Endothelial cell of umbilical vein (primary cell): ENCODE measurements at regions not wholly inside any gene's neighbourhood (a gene's known extent, or its start where the extent isn't known, plus 50 kb on each side); places are given as distances from the start of the nearest gene placed in this dataset.

ENCODE experiments used
- BruUV-seq: library from RNA; stranded (reverse); fragments of 400-500 nt; replicated peaks from 2 replicates; lab custom pipeline; 2021; lab: Mats Ljungman, UMichigan
- CTCF ChIA-PET: fragments of 300-600, 350-600 bp; sonication (Branson Sonifier 250); formaldehyde crosslinking; loops from one replicate; lab custom pipeline; 2021; ENCODE audit warnings: antibody characterized with exemption, inconsistent platforms; lab: Charles Lee
- POLR2A ChIA-PET: fragments of 300-600, 350-600 bp; sonication (Branson Sonifier 250); formaldehyde crosslinking; loops from one replicate; lab custom pipeline; 2021; ENCODE audit warnings: antibody characterized with exemption, inconsistent platforms; lab: Charles Lee
- DNase-seq: peaks from one replicate; pipeline ENCODE4 v3.0.0-alpha.2; 2011; ENCODE audit warnings: low read depth, low spot score
- FAIRE-seq: peaks from 2 replicates; lab custom pipeline; 2011; peaks lifted over from hg19 to GRCh38; lab: Jason Lieb, UNC
- H2AFZ ChIP-seq: 2 replicates; pipeline ENCODE4 v1.6.0; 2012; ENCODE audit warnings: low read depth, low read length, control low read depth, inconsistent platforms
- H3K27ac ChIP-seq: 2 replicates; pipeline ENCODE4 v1.5.1; 2011; ENCODE audit warnings: low read depth, mild to moderate bottlenecking, control low read depth, low read length, moderate library complexity; ENCODE audit not compliant: insufficient read depth
- H3K27me3 ChIP-seq, 2 experiments: 2 replicates each; pipeline versions ENCODE4 v1.6.0 to v1.6.1; 2011; ENCODE audit warnings: low read length in 2 of 2, mixed read lengths in 1 of 2; ENCODE audit not compliant: control insufficient read depth in 2 of 2, insufficient read depth in 2 of 2
- H3K36me3 ChIP-seq, 2 experiments: 2 replicates in 1 of 2; 3 replicates in 1 of 2; pipeline ENCODE4 v1.5.1; 2011; ENCODE audit warnings: low read length in 2 of 2, mild to moderate bottlenecking in 1 of 2, moderate library complexity in 1 of 2; ENCODE audit not compliant: control insufficient read depth in 2 of 2, insufficient read depth in 2 of 2; ENCODE audit errors: extremely low read depth in 1 of 2
- H3K4me1 ChIP-seq: 3 replicates; pipeline ENCODE4 v1.5.1; 2011; ENCODE audit warnings: mild to moderate bottlenecking, low read length; ENCODE audit not compliant: control insufficient read depth, insufficient read depth; ENCODE audit errors: extremely low read depth
- H3K4me2 ChIP-seq: 2 replicates; pipeline ENCODE4 v1.6.1; 2011; ENCODE audit warnings: low read length, control low read depth, mixed read lengths; ENCODE audit not compliant: insufficient read depth
- H3K4me3 ChIP-seq, 3 experiments: fragments of 200-600 bp in 1 of 3; sonication (generic), shearing (Covaris generic) in 1 of 3; replicated peaks in 1 of 3; 2 replicates each; pipeline ENCODE4 v1.5.1; 2011 to 2016; ENCODE audit warnings: control low read depth in 3 of 3, low read length in 3 of 3, mild to moderate bottlenecking in 2 of 3, inconsistent platforms in 1 of 3, low read depth in 1 of 3, moderate library complexity in 1 of 3; ENCODE audit not compliant: insufficient read depth in 1 of 3
- H3K79me2 ChIP-seq: 2 replicates; pipeline ENCODE4 v1.6.0; 2012; ENCODE audit warnings: low read length, inconsistent platforms; ENCODE audit not compliant: control insufficient read depth, insufficient read depth
- H3K9ac ChIP-seq: replicated peaks from 2 replicates; pipeline ENCODE3; 2011; ENCODE audit warnings: low read length, control low read depth; ENCODE audit not compliant: insufficient read depth; ENCODE audit errors: extremely low read depth
- H3K9me1 ChIP-seq: replicated peaks from 3 replicates; pipeline ENCODE4 v1.6.0; 2011; ENCODE audit warnings: mild to moderate bottlenecking, low read length; ENCODE audit not compliant: control insufficient read depth, insufficient read depth; ENCODE audit errors: extremely low read depth
- H3K9me3 ChIP-seq: replicated peaks from 2 replicates; pipeline ENCODE4 v1.5.1; 2012; ENCODE audit warnings: low read length, inconsistent platforms; ENCODE audit not compliant: control insufficient read depth, insufficient read depth
- H4K20me1 ChIP-seq: replicated peaks from 2 replicates; pipeline ENCODE3; 2011; ENCODE audit warnings: mild to moderate bottlenecking, low read length; ENCODE audit not compliant: control insufficient read depth, insufficient read depth; ENCODE audit errors: extremely low read depth
- GATA2 ChIP-seq: IDR thresholded peaks from 2 replicates; pipeline ENCODE4 v1.7.0; 2011; ENCODE audit warnings: low read depth, mild to moderate bottlenecking, moderate library complexity, mixed read lengths, low read length; ENCODE audit not compliant: insufficient read length, insufficient read depth
- dilution Hi-C: fragments of 300-500 bp; cut with MboI; formaldehyde crosslinking; loops from one replicate; pipeline ENCODE4 v1.15.0; 2019; ENCODE audit warnings: low sequenced_read_pairs; ENCODE audit not compliant: extremely low pct_ligation_motif_present
- intact Hi-C: fragments of 100-400 bp; cut with micrococcal nuclease; formaldehyde crosslinking; loops from one replicate; pipeline ENCODE4 v1.10.0; 2022
- TF ChIP-seq, protein P1 (sequence below): IDR thresholded peaks from 2 replicates; pipeline ENCODE4 v1.6.1; 2011; ENCODE audit not compliant: insufficient read depth, insufficient read length
- TF ChIP-seq, protein P2 (sequence below), 2 donors: IDR thresholded peaks; 1 replicate in 1 of 2; 2 replicates in 1 of 2; pipeline ENCODE4 v1.5.1; 2011; ENCODE audit warnings: low read length in 2 of 2, mild to moderate bottlenecking in 2 of 2, moderate library complexity in 2 of 2, control low read depth in 1 of 2, inconsistent platforms in 1 of 2, low read depth in 1 of 2; ENCODE audit not compliant: insufficient read depth in 1 of 2; ENCODE audit errors: extremely low read depth in 1 of 2

DNA sequence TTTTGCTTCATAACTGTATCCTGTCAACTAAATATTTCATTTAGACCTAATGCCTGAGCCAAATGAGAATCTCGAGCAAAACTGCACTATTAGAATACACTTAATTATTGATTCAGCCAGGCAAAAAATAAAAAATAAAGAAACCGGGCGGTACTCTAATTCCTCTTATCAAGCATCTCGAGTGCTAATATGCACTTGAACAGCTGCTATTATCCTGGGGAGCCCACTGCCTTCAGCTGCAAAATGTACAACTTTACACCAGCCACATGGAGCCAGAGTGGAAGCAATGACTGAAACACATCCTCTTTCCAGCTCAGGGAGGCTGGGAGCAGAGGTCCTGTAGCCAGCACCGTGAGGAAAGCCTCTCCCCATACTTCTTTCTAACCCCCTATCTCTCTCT lies 390.0 kb upstream of the CADM1 start:
- Histone ChIP-seq H3K9me3 (peaks cover 19% of the 10 kb centered on the region), H2AFZ (no peak overlapping the region), H3K4me1 (no peaks in the 10 kb centered on the region), H3K9me1 (no peaks in the 10 kb centered on the region), H3K79me2 (no peaks in the 10 kb centered on the region), H3K27me3 (no peaks in the 10 kb centered on the region), H3K4me2 (no peak overlapping the region), H4K20me1 (no peaks in the 10 kb centered on the region), H3K9ac (no peak overlapping the region), H3K27ac (no peak overlapping the region), H3K4me3 (no peak overlapping the region), H3K36me3 (no peaks in the 10 kb centered on the region)
- dilution Hi-C loops (no loop called here), intact Hi-C loops (no loop called here)
- no peak for DNase-seq
- POLR2A ChIA-PET = no interaction called here
- no peak for FAIRE-seq
- CTCF ChIA-PET = no interaction called here
- BruUV-seq = no TSS peak
- TF ChIP-seq, protein P1, sequence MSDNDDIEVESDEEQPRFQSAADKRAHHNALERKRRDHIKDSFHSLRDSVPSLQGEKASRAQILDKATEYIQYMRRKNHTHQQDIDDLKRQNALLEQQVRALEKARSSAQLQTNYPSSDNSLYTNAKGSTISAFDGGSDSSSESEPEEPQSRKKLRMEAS = no peak
- no peak for TF ChIP-seq GATA2

DNA sequence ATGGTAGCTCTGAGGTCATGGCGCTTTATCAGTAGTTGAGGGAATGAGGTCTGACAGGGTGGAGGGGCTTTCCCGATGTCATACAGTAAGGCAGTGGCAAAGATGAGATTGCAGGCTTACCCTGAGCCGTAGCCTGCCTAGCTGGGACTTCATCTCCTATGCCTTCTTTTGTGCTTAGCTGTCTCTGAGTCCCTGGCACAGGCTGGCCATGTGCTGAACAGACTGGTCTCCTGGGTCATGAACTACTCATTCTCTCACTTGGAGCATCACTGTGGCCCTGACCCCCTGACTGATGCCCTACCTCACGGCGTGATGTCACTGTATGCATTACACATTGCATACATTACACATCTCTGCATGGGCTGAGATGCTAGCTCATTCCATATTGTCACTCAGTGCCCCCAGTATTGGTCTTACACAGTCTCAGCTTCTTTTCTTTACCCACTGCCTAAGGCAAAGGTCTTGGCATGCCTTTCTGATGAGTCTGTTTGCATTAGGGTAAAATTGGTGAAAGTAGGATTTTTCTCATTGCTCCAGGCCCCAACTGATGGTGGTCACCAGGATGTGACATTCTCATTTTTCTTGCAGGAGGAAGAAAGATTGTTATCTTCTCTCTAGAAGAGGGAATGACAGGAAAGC lies 389.4 kb upstream of the CADM1 start:
- Histone ChIP-seq H3K27ac (no peak overlapping the region), H3K79me2 (no peaks in the 10 kb centered on the region), H3K9me1 (no peaks in the 10 kb centered on the region), H3K4me2 (no peak overlapping the region), H3K9me3 (peaks cover 18% of the 10 kb centered on the region), H3K4me3 (no peak overlapping the region), H3K9ac (no peak overlapping the region), H4K20me1 (no peaks in the 10 kb centered on the region), H3K4me1 (no peaks in the 10 kb centered on the region), H2AFZ (no peak overlapping the region), H3K27me3 (no peaks in the 10 kb centered on the region), H3K36me3 (no peaks in the 10 kb centered on the region)
- BruUV-seq = no TSS peak
- FAIRE-seq (no peak), DNase-seq (no peak)
- TF ChIP-seq, protein P2, sequence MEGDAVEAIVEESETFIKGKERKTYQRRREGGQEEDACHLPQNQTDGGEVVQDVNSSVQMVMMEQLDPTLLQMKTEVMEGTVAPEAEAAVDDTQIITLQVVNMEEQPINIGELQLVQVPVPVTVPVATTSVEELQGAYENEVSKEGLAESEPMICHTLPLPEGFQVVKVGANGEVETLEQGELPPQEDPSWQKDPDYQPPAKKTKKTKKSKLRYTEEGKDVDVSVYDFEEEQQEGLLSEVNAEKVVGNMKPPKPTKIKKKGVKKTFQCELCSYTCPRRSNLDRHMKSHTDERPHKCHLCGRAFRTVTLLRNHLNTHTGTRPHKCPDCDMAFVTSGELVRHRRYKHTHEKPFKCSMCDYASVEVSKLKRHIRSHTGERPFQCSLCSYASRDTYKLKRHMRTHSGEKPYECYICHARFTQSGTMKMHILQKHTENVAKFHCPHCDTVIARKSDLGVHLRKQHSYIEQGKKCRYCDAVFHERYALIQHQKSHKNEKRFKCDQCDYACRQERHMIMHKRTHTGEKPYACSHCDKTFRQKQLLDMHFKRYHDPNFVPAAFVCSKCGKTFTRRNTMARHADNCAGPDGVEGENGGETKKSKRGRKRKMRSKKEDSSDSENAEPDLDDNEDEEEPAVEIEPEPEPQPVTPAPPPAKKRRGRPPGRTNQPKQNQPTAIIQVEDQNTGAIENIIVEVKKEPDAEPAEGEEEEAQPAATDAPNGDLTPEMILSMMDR (IDR thresholded peaks at IDR 0.05; ENCODE audit: extremely low read depth in 1 of 2, insufficient read depth in 1 of 2, low read depth in 1 of 2, low read length in 2 of 2) = no peak
- TF ChIP-seq GATA2 = no peak
- ChIA-PET CTCF (no interaction called here), POLR2A (no interaction called here)
- dilution Hi-C loops = no loop called here
- intact Hi-C loops = no loop called here
